ENCODE measurements at regions not wholly inside any gene's neighbourhood (a gene's known extent, or its start where the extent isn't known, plus 50 kb on each side); places are given as distances from the start of the nearest gene placed in this dataset.

DNA sequence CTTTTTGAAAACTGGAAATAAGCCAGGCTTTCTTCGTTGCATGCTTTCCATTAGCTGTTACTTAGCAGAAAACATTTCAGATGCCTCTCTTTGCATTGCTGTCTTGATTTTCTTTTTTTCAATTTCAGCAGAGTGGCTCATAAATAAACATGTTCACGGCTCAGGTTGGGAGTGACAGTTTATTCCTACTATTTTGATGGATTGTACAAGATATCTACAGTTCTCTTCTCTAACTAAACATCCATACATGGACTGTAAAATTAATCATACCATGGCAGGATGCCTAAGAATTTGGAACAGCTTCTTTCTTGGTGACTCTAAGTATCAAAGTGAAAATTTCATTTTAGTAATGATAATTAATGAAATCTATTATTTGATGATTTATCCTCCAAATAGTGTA is 130.5 kb upstream of the EPHA7 start:
- CTCF ChIA-PET: no interaction called here
- DNase-seq: no peak
- no TSS peak for BruUV-seq (replicated peaks)

DNA sequence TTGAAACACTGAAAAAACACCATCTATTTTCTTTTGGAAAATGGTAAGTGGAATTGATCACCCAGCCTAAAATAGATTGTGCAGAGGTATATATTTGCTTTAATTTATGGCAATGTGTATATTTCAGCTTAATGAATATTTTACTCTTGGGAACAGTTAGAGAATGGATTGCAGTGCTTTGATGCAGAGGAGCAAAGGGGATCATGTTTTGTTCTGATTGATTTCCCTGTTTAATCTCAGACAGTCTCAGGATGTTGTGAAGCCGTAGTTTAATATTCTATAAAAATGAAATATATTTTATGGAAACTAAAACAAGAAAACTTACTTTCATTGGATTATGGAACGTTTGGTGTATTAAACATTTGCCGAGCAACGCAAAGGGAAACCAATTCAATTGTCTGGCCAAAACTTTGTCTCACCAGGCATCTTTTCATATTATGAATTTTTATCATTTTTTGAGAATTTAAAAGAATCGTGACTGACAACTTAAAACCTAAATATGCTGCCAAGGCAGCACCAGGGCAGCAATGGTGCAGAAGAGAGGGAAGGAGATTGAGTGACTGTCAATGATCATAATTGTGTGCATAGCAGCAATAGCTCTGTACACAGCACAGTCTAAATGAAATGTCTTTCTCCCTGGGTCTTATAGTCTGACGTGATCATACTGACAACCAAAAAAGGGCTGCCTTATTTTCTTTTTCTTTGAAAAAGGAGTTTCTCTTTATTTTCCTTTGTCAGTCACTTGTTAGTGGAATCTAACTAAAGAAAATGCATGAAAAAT is 105.5 kb upstream of the EPHA7 start:
- H3F3A ChIP-seq (ENCODE audit: insufficient read depth, low read depth): no peaks in the 10 kb centered on the region
- H3K36me3 ChIP-seq (ENCODE audit: low read depth): no peaks in the 10 kb centered on the region
- no TSS peak for BruUV-seq (replicated peaks)
- H3K27ac ChIP-seq: no peak overlapping the region
- no peaks in the 10 kb centered on the region for H3K79me2 ChIP-seq (ENCODE audit: low read depth)
- CTCF ChIA-PET: no interaction called here
- no peak for DNase-seq
- intact Hi-C loops (cut with micrococcal nuclease; ENCODE audit: unreplicated experiment): no loop called here
- H3K27me3 ChIP-seq (ENCODE audit: insufficient read depth, low read depth): no peaks in the 10 kb centered on the region
- H2AFZ ChIP-seq: no peak overlapping the region
- H3K9me3 ChIP-seq (ENCODE audit: insufficient read depth, low read depth): no peaks in the 10 kb centered on the region
- POLR2A ChIA-PET (ENCODE audit: unreplicated experiment): no interaction called here
- H3K4me2 ChIP-seq: no peak overlapping the region
- no peaks in the 10 kb centered on the region for H3K4me1 ChIP-seq (replicated peaks; ENCODE audit: insufficient read depth)
- TF ChIP-seq, protein P1, sequence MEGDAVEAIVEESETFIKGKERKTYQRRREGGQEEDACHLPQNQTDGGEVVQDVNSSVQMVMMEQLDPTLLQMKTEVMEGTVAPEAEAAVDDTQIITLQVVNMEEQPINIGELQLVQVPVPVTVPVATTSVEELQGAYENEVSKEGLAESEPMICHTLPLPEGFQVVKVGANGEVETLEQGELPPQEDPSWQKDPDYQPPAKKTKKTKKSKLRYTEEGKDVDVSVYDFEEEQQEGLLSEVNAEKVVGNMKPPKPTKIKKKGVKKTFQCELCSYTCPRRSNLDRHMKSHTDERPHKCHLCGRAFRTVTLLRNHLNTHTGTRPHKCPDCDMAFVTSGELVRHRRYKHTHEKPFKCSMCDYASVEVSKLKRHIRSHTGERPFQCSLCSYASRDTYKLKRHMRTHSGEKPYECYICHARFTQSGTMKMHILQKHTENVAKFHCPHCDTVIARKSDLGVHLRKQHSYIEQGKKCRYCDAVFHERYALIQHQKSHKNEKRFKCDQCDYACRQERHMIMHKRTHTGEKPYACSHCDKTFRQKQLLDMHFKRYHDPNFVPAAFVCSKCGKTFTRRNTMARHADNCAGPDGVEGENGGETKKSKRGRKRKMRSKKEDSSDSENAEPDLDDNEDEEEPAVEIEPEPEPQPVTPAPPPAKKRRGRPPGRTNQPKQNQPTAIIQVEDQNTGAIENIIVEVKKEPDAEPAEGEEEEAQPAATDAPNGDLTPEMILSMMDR (conservative IDR thresholded peaks at IDR 0.05): no peak
- TF ChIP-seq EZH2 (IDR thresholded peaks at IDR 0.05; ENCODE audit: low read depth): no peak
- H3K4me3 ChIP-seq: no peak overlapping the region
- no peaks in the 10 kb centered on the region for H4K20me1 ChIP-seq (ENCODE audit: insufficient read depth)
- H3K9me2 ChIP-seq (ENCODE audit: insufficient read depth): no peaks in the 10 kb centered on the region

More for the DNA sequence above, 130.5 kb upstream of the EPHA7 start:
- Histone ChIP-seq H3F3A (ENCODE audit: insufficient read depth, low read depth) (no peaks in the 10 kb centered on the region), H3K27me3 (ENCODE audit: insufficient read depth, low read depth) (no peaks in the 10 kb centered on the region), H3K9me3 (ENCODE audit: insufficient read depth, low read depth) (no peaks in the 10 kb centered on the region), H3K4me3 (no peak overlapping the region), H3K36me3 (ENCODE audit: low read depth) (no peaks in the 10 kb centered on the region), H3K4me2 (no peak overlapping the region), H3K9me2 (ENCODE audit: insufficient read depth) (no peaks in the 10 kb centered on the region), H2AFZ (no peak overlapping the region), H3K4me1 (replicated peaks; ENCODE audit: insufficient read depth) (no peaks in the 10 kb centered on the region), H4K20me1 (ENCODE audit: insufficient read depth) (no peaks in the 10 kb centered on the region), H3K27ac (no peak overlapping the region), H3K79me2 (ENCODE audit: low read depth) (no peaks in the 10 kb centered on the region)
- TF ChIP-seq, protein P1 (conservative IDR thresholded peaks at IDR 0.05): no peak
- no peak for TF ChIP-seq EZH2 (IDR thresholded peaks at IDR 0.05; ENCODE audit: low read depth)
- POLR2A ChIA-PET (ENCODE audit: unreplicated experiment): no interaction called here
- intact Hi-C loops (cut with micrococcal nuclease; ENCODE audit: unreplicated experiment): no loop called here

DNA sequence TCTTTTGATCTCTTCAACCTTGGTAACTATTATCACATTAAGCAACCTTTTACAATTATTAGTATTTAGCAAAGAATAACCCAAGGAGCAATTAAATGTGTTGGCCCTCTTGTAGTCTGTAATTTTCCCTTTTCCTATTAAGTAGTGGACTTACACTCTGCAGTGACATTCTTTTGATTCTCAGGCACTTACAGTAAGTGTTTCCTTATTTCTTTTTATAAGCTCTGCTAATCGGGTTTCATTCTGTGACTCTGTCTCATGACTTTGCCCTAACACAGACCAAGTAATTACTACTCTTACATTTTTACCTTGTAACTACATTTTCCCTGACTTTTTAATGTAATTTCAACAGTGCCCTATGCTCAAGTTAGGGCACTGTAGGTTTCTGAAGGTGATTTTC is 104.0 kb upstream of the EPHA7 start:
- POLR2A ChIA-PET (ENCODE audit: unreplicated experiment): no interaction called here

More for the DNA sequence above, 104.0 kb upstream of the EPHA7 start:
- no peak for TF ChIP-seq EZH2 (IDR thresholded peaks at IDR 0.05; ENCODE audit: low read depth)
- TF ChIP-seq, protein P1 (conservative IDR thresholded peaks at IDR 0.05): no peak
- H2AFZ ChIP-seq: no peak overlapping the region
- no peaks in the 10 kb centered on the region for H4K20me1 ChIP-seq (ENCODE audit: insufficient read depth)
- H3K9me3 ChIP-seq (ENCODE audit: insufficient read depth, low read depth): no peaks in the 10 kb centered on the region
- no peak overlapping the region for H3K4me2 ChIP-seq
- CTCF ChIA-PET: no interaction called here
- no peak for DNase-seq
- H3K9me2 ChIP-seq (ENCODE audit: insufficient read depth): no peaks in the 10 kb centered on the region
- H3K36me3 ChIP-seq (ENCODE audit: low read depth): no peaks in the 10 kb centered on the region
- no peaks in the 10 kb centered on the region for H3F3A ChIP-seq (ENCODE audit: insufficient read depth, low read depth)
- H3K4me3 ChIP-seq: no peak overlapping the region
- H3K4me1 ChIP-seq (replicated peaks; ENCODE audit: insufficient read depth): no peaks in the 10 kb centered on the region
- BruUV-seq (replicated peaks): no TSS peak
- H3K27me3 ChIP-seq (ENCODE audit: insufficient read depth, low read depth): no peaks in the 10 kb centered on the region
- no peaks in the 10 kb centered on the region for H3K79me2 ChIP-seq (ENCODE audit: low read depth)
- no peak overlapping the region for H3K27ac ChIP-seq
- intact Hi-C loops (cut with micrococcal nuclease; ENCODE audit: unreplicated experiment): no loop called here
